ENCODE measurements at regions not wholly inside any gene's neighbourhood (a gene's known extent, or its start where the extent isn't known, plus 50 kb on each side); places are given as distances from the start of the nearest gene placed in this dataset.

DNA sequence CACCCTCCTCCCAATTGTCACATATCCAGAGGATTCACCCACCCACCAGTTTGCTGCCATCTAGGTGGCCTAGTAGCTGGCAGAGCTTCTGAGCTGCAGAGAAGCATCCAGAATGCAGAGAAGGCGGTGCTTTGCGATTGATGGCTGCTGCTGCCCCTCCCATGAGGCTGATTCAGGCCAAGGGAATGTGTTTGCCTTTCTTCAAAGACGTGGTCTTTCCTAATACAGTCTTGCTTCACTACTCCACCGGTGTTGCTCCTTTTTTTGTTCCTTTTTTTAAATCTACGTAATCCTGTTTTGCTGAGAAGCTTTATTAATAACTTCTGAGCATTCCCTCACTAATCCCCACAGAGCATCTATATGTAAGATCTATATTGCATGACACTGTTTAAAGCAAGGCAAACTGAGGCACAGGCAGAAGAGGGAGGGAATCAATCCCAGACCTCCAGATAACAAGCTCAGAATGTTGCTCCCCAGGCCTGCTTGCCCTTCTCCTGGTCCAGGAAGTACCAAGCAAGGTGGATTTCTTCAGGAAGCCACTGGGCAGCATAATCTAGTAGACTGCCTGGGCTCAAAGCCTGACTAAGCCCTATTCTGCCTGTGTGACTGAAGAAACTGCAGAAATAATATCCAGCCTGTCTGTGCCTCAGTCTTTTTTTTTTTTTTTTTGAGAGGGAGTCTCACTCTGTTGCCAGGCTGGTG, 275.5 kb upstream of the FMN2 start:
- peak overlapping the region; percentile 37 to 61 (median 51) for H3K27ac ChIP-seq
- no peaks in the 10 kb centered on the region for H3K27me3 ChIP-seq
- no peaks in the 10 kb centered on the region for H3K36me3 ChIP-seq
- peaks cover 0 to 15% (median 9%) of the 10 kb centered on the region in 4 donors for H3K4me1 ChIP-seq
- WGBS, 2 donors: 15 to 33% methylated on average over 5 of the region's 5 CpGs
- peak in 1 of 2 donors; percentile 66 for DNase-seq
- TF ChIP-seq POLR2A (IDR thresholded peaks at IDR 0.05): no peak
- TF ChIP-seq, protein P1, sequence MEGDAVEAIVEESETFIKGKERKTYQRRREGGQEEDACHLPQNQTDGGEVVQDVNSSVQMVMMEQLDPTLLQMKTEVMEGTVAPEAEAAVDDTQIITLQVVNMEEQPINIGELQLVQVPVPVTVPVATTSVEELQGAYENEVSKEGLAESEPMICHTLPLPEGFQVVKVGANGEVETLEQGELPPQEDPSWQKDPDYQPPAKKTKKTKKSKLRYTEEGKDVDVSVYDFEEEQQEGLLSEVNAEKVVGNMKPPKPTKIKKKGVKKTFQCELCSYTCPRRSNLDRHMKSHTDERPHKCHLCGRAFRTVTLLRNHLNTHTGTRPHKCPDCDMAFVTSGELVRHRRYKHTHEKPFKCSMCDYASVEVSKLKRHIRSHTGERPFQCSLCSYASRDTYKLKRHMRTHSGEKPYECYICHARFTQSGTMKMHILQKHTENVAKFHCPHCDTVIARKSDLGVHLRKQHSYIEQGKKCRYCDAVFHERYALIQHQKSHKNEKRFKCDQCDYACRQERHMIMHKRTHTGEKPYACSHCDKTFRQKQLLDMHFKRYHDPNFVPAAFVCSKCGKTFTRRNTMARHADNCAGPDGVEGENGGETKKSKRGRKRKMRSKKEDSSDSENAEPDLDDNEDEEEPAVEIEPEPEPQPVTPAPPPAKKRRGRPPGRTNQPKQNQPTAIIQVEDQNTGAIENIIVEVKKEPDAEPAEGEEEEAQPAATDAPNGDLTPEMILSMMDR (IDR thresholded peaks at IDR 0.05): no peak
- no peak for TF ChIP-seq POLR2AphosphoS5 (IDR thresholded peaks at IDR 0.05)
- no peak for TF ChIP-seq EP300 (IDR thresholded peaks at IDR 0.05)
- ATAC-seq (ENCODE audit: low FRiP score in 2 of 2): peak; percentile 82 to 91
- no peaks in the 10 kb centered on the region for H3K9me3 ChIP-seq
- H3K4me3 ChIP-seq: no peak overlapping the region

DNA sequence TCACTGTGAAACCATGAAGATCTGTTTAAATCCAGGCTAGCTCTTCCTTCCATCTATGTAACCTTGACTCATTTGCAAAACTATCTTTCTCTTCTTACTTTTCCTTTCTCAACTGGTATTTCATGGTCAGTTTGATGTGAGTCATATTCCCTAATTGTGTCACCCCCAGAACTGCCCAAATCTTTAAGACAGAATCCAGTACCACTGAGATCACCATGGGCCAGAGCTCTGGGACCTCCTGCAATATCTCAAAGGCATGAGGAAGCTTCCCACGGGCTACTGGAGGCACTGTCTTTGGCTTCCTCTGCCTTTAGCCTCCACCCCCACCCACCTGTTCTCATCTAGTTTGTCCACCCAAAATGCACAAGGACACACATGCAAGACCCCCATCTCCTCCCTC, 274.4 kb upstream of the FMN2 start:
- H3K27ac ChIP-seq: peak overlapping the region in 1 of 4 donors; percentile 61
- no peaks in the 10 kb centered on the region for H3K27me3 ChIP-seq
- 67 to 82% methylated on average over 1 of the region's 1 CpG for WGBS, 2 donors
- TF ChIP-seq POLR2AphosphoS5 (IDR thresholded peaks at IDR 0.05): no peak
- H3K4me1 ChIP-seq: peaks cover 0 to 15% (median 9%) of the 10 kb centered on the region in 4 donors
- ATAC-seq (ENCODE audit: low FRiP score in 2 of 2) (no peak), DNase-seq (no peak)
- H3K9me3 ChIP-seq: no peaks in the 10 kb centered on the region
- H3K4me3 ChIP-seq: no peak overlapping the region
- no peaks in the 10 kb centered on the region for H3K36me3 ChIP-seq

GRCh38 chr1:239817801-239818200, 273.9 kb upstream of the FMN2 start:
- Histone ChIP-seq H3K27me3 (no peaks in the 10 kb centered on the region), H3K4me3 (no peak overlapping the region), H3K36me3 (no peaks in the 10 kb centered on the region), H3K27ac (no peak overlapping the region), H3K9me3 (no peaks in the 10 kb centered on the region), H3K4me1 (peaks cover 0 to 15% (median 9%) of the 10 kb centered on the region in 4 donors)
- no peak for TF ChIP-seq POLR2AphosphoS5 (IDR thresholded peaks at IDR 0.05)
- no peak for TF ChIP-seq POLR2A (IDR thresholded peaks at IDR 0.05)
- TF ChIP-seq, protein P1 (IDR thresholded peaks at IDR 0.05): no peak
- TF ChIP-seq EP300 (IDR thresholded peaks at IDR 0.05): no peak
- DNase-seq: no peak
- 91 to 92% methylated on average over 7 of the region's 7 CpGs for WGBS, 2 donors
- no peak for ATAC-seq (ENCODE audit: low FRiP score in 2 of 2)

DNA sequence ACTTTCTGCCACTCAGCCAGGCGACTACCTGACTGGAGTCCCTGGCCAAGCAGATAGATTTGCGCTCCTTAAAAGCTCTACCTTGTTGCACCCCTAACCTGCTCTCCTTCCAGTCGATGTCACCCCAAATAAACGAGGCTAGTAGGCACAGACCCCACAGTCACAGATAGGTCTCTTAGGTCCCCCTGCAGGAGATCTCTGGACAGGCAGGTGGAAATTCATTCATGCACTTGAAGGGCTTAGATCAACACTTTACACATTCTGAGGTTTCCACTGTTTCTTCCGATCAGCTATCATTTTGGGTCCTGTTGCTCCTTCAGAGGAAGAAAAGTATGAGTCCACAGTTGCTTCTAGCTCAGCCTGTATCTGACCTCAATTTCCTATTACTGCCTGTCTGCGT, 272.6 kb upstream of the FMN2 start:
- H3K27ac ChIP-seq: no peak overlapping the region
- TF ChIP-seq EP300 (IDR thresholded peaks at IDR 0.05) (no peak), POLR2AphosphoS5 (IDR thresholded peaks at IDR 0.05) (no peak), POLR2A (IDR thresholded peaks at IDR 0.05) (no peak)
- TF ChIP-seq, protein P1 (IDR thresholded peaks at IDR 0.05): peak in 1 of 6 experiments; percentile 22
- H3K4me3 ChIP-seq: no peak overlapping the region
- no peak for ATAC-seq (ENCODE audit: low FRiP score in 2 of 2)
- WGBS, 2 donors: 75 to 88% methylated on average over 6 of the region's 6 CpGs
- H3K4me1 ChIP-seq: peaks cover 0 to 15% (median 9%) of the 10 kb centered on the region in 4 donors
- no peaks in the 10 kb centered on the region for H3K9me3 ChIP-seq
- DNase-seq: no peak
- no peaks in the 10 kb centered on the region for H3K36me3 ChIP-seq
- no peaks in the 10 kb centered on the region for H3K27me3 ChIP-seq

DNA sequence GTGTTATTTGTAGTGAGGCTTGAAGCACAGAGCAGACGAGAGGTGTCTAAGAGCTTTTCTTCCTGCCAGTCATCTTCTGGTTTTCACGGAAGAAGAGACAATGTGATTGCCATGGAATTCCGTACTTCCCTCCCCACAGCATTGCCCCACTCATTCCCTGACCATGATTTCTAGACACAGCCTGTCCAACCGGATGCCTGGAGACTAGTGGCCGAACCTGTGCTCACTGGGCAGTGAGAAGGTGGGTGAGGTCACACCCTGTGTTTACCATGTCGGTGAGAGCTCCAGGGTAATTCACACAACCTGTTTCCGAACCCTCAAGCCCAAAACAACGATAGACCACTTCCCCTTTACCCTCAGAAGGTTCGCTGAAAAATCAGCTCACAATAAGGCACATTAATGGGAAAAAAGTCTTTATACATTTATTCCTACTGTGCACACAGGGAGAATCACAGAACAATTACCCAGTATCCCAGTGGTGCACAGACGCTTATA, 271.9 kb upstream of the FMN2 start:
- Histone ChIP-seq H3K4me1 (peaks cover 0 to 13% (median 7%) of the 10 kb centered on the region in 4 donors), H3K4me3 (no peak overlapping the region), H3K27me3 (no peaks in the 10 kb centered on the region), H3K9me3 (no peaks in the 10 kb centered on the region), H3K36me3 (no peaks in the 10 kb centered on the region), H3K27ac (no peak overlapping the region)
- 71 to 76% methylated on average over 10 of the region's 10 CpGs for WGBS, 2 donors
- DNase-seq (no peak), ATAC-seq (ENCODE audit: low FRiP score in 2 of 2) (no peak)
- no peak for TF ChIP-seq POLR2AphosphoS5 (IDR thresholded peaks at IDR 0.05)
- no peak for TF ChIP-seq EP300 (IDR thresholded peaks at IDR 0.05)
- TF ChIP-seq, protein P1 (IDR thresholded peaks at IDR 0.05): no peak
- no peak for TF ChIP-seq POLR2A (IDR thresholded peaks at IDR 0.05)
